ENCODE measurements at regions not wholly inside any gene's neighbourhood (a gene's known extent, or its start where the extent isn't known, plus 50 kb on each side); places are given as distances from the start of the nearest gene placed in this dataset.
A peak's percentile ranks its signal among the peaks of the same experiment; 100 is the strongest.

GRCh38 chr1:199033661-199034060 lies 394.8 kb downstream of the PTPRC start:
- FAIRE-seq (no peak), DNase-seq (ENCODE audit: insufficient read length, low spot score) (no peak)
- no peak for TF ChIP-seq POU2F2 (IDR thresholded peaks at IDR 0.05; ENCODE audit: low read depth, low read length)
- TF ChIP-seq SPI1 (IDR thresholded peaks at IDR 0.05; ENCODE audit: low read depth, low read length) = no peak
- no peak for TF ChIP-seq PAX5 (IDR thresholded peaks at IDR 0.05; ENCODE audit: insufficient read depth, low read length, severe bottlenecking)
- TF ChIP-seq POLR2A (IDR thresholded peaks at IDR 0.05; ENCODE audit: low read depth, low read length) = no peak
- TF ChIP-seq POLR2AphosphoS5 (IDR thresholded peaks at IDR 0.05; ENCODE audit: low read depth, low read length) = no peak
- TF ChIP-seq TAF1 (IDR thresholded peaks at IDR 0.05; ENCODE audit: low read depth, low read length) = no peak

- no peak for FAIRE-seq
- TF ChIP-seq TAF1 (IDR thresholded peaks at IDR 0.05; ENCODE audit: low read depth, low read length) (no peak), POLR2A (IDR thresholded peaks at IDR 0.05; ENCODE audit: low read depth, low read length) (no peak), SPI1 (IDR thresholded peaks at IDR 0.05; ENCODE audit: low read depth, low read length) (no peak), POLR2AphosphoS5 (IDR thresholded peaks at IDR 0.05; ENCODE audit: low read depth, low read length) (no peak), POU2F2 (IDR thresholded peaks at IDR 0.05; ENCODE audit: low read depth, low read length) (no peak), PAX5 (IDR thresholded peaks at IDR 0.05; ENCODE audit: insufficient read depth, low read length, severe bottlenecking) (no peak)
- no peak for DNase-seq (ENCODE audit: insufficient read length, low spot score)
Observed at GRCh38 chr1:199038156-199038555, 399.3 kb downstream of the PTPRC start.

GRCh38 chr1:199040076-199040905 lies 401.5 kb downstream of the PTPRC start:
- DNase-seq (ENCODE audit: insufficient read length, low spot score) (no peak), FAIRE-seq (peak; percentile 9)
- TF ChIP-seq PAX5 (IDR thresholded peaks at IDR 0.05; ENCODE audit: insufficient read depth, low read length, severe bottlenecking) = no peak
- no peak for TF ChIP-seq POLR2AphosphoS5 (IDR thresholded peaks at IDR 0.05; ENCODE audit: low read depth, low read length)
- TF ChIP-seq POU2F2 (IDR thresholded peaks at IDR 0.05; ENCODE audit: low read depth, low read length) = no peak

GRCh38 chr1:199041173-199041914 lies 402.5 kb downstream of the PTPRC start:
- TF ChIP-seq POLR2A (IDR thresholded peaks at IDR 0.05; ENCODE audit: low read depth, low read length) = no peak
- TF ChIP-seq POLR2AphosphoS5 (IDR thresholded peaks at IDR 0.05; ENCODE audit: low read depth, low read length) = no peak
- peak; percentile 84 for TF ChIP-seq SPI1 (IDR thresholded peaks at IDR 0.05; ENCODE audit: low read depth, low read length)
- no peak for TF ChIP-seq PAX5 (IDR thresholded peaks at IDR 0.05; ENCODE audit: insufficient read depth, low read length, severe bottlenecking)
- TF ChIP-seq TAF1 (IDR thresholded peaks at IDR 0.05; ENCODE audit: low read depth, low read length) = no peak
- TF ChIP-seq POU2F2 (IDR thresholded peaks at IDR 0.05; ENCODE audit: low read depth, low read length) = peak; percentile 71; the same call in 1 of the 2 replicates
- peak; percentile 92 for FAIRE-seq
- DNase-seq (ENCODE audit: insufficient read length, low spot score) = peak; percentile 5

- TF ChIP-seq POLR2AphosphoS5 (IDR thresholded peaks at IDR 0.05; ENCODE audit: low read depth, low read length) = no peak
- no peak for DNase-seq (ENCODE audit: insufficient read length, low spot score)
- no peak for FAIRE-seq
Observed at GRCh38 chr1:199042193-199042592, 403.4 kb downstream of the PTPRC start.

GRCh38 chr1:199044191-199044590 lies 405.4 kb downstream of the PTPRC start:
- DNase-seq (ENCODE audit: insufficient read length, low spot score) = no peak
- no peak for TF ChIP-seq POLR2AphosphoS5 (IDR thresholded peaks at IDR 0.05; ENCODE audit: low read depth, low read length)
- TF ChIP-seq POLR2A (IDR thresholded peaks at IDR 0.05; ENCODE audit: low read depth, low read length) = no peak
- TF ChIP-seq PAX5 (IDR thresholded peaks at IDR 0.05; ENCODE audit: insufficient read depth, low read length, severe bottlenecking) = no peak
- no peak for TF ChIP-seq POU2F2 (IDR thresholded peaks at IDR 0.05; ENCODE audit: low read depth, low read length)
- no peak for TF ChIP-seq SPI1 (IDR thresholded peaks at IDR 0.05; ENCODE audit: low read depth, low read length)
- TF ChIP-seq TAF1 (IDR thresholded peaks at IDR 0.05; ENCODE audit: low read depth, low read length) = no peak
- no peak for FAIRE-seq

GRCh38 chr1:199046618-199047017 lies 407.8 kb downstream of the PTPRC start:
- FAIRE-seq (peak; percentile 41), DNase-seq (ENCODE audit: insufficient read length, low spot score) (no peak)
- no peak for TF ChIP-seq POU2F2 (IDR thresholded peaks at IDR 0.05; ENCODE audit: low read depth, low read length)

- FAIRE-seq (no peak), DNase-seq (ENCODE audit: insufficient read length, low spot score) (no peak)
- TF ChIP-seq POLR2AphosphoS5 (IDR thresholded peaks at IDR 0.05; ENCODE audit: low read depth, low read length) = no peak
- TF ChIP-seq POU2F2 (IDR thresholded peaks at IDR 0.05; ENCODE audit: low read depth, low read length) = no peak
- TF ChIP-seq TAF1 (IDR thresholded peaks at IDR 0.05; ENCODE audit: low read depth, low read length) = no peak
- TF ChIP-seq POLR2A (IDR thresholded peaks at IDR 0.05; ENCODE audit: low read depth, low read length) = no peak
Observed at GRCh38 chr1:199054694-199055093, 415.9 kb downstream of the PTPRC start.

- TF ChIP-seq TAF1 (IDR thresholded peaks at IDR 0.05; ENCODE audit: low read depth, low read length) = no peak
- no peak for TF ChIP-seq SPI1 (IDR thresholded peaks at IDR 0.05; ENCODE audit: low read depth, low read length)
- FAIRE-seq = no peak
- DNase-seq (ENCODE audit: insufficient read length, low spot score) = no peak
Observed at GRCh38 chr1:199057322-199057721, 418.5 kb downstream of the PTPRC start.

- FAIRE-seq (no peak), DNase-seq (ENCODE audit: insufficient read length, low spot score) (no peak)
- TF ChIP-seq POU2F2 (IDR thresholded peaks at IDR 0.05; ENCODE audit: low read depth, low read length) (no peak), SPI1 (IDR thresholded peaks at IDR 0.05; ENCODE audit: low read depth, low read length) (no peak), PAX5 (IDR thresholded peaks at IDR 0.05; ENCODE audit: insufficient read depth, low read length, severe bottlenecking) (no peak), POLR2AphosphoS5 (IDR thresholded peaks at IDR 0.05; ENCODE audit: low read depth, low read length) (no peak), TAF1 (IDR thresholded peaks at IDR 0.05; ENCODE audit: low read depth, low read length) (no peak), POLR2A (IDR thresholded peaks at IDR 0.05; ENCODE audit: low read depth, low read length) (no peak)
Observed at GRCh38 chr1:199058281-199058680, 419.4 kb downstream of the PTPRC start.
